Fibroblast of skin of right biceps (primary cell): ENCODE measurements at regions not wholly inside any gene's neighbourhood (a gene's known extent, or its start where the extent isn't known, plus 50 kb on each side); places are given as distances from the start of the nearest gene placed in this dataset.

Source experiments
- DNase-seq: peaks from one replicate; pipeline ENCODE4 v3.0.0-alpha.2; 2013

DNA sequence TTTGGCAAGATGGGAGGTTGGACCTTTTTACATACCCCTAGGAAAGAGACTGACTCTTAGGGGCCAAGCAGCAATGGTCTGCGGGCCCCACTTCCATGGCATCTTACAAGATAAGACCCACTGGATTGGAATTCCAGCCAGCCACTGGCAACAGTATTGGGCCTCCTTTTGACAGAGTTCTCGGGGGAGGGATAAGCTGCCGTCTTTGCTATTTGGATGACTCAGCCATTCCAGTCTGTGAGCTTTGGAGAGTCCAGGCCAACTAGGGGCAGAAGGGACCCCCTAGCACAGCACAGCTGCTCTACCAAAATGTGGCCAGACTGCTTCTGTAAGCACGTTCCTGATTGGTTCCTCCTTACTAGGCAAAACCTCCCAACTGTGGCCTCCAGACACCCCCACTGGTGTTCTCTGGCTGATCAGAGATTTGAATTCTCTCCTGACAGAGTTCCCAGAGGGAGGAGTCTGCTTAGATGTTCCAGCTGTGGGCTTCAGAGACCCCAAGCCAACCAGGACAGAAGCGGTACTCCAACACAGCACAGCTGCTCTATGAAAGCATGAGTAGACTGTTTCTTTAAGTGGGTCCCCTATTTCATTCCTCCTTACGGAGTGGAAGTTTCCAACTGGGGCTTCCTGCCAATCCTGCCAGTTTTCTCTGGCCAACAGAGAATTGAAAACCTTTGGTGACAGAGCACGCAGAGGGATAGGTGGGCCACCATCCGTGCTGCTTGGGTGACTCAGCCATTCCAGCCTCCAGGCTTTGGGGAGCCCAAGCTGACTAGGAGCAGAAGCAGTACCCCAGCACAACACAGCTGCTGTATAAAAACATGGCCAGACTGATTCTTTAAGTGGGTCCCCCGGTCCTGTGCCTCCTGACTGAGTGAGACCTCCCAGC is 672.1 kb upstream of the RIOK2 start:
- DNase-seq = peak; percentile 84

GRCh38 chr5:97874491-97874890 is 691.4 kb upstream of the RIOK2 start:
- peak; percentile 18 for DNase-seq

- DNase-seq = no peak
Measured at GRCh38 chr5:97876272-97876671, 693.2 kb upstream of the RIOK2 start.

- no peak for DNase-seq
Measured at GRCh38 chr5:97877588-97877987, 694.5 kb upstream of the RIOK2 start.

GRCh38 chr5:97888439-97888838 is 705.4 kb upstream of the RIOK2 start:
- no peak for DNase-seq

GRCh38 chr5:97891971-97892370 is 708.9 kb upstream of the RIOK2 start:
- DNase-seq = no peak

DNA sequence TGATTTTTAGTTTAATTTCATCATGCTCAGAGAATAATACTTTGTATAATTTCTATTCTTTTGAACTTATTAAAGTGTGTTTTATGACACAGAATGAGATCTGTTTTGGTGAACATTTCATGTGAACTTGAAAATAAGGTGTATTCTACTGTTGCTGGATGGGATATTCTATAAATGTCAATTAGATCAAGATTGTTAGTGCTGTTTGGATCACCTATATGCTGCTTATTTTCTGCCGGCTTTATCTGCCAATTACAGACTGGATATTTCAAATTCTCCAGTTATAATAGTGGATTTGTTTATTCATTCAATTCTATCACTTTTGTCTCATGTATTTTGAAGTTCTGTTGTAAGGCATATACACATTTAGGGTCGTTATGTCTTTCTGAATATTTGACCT is 720.7 kb upstream of the RIOK2 start:
- DNase-seq = no peak

GRCh38 chr5:97906135-97906534 is 723.1 kb upstream of the RIOK2 start:
- DNase-seq = no peak

DNA sequence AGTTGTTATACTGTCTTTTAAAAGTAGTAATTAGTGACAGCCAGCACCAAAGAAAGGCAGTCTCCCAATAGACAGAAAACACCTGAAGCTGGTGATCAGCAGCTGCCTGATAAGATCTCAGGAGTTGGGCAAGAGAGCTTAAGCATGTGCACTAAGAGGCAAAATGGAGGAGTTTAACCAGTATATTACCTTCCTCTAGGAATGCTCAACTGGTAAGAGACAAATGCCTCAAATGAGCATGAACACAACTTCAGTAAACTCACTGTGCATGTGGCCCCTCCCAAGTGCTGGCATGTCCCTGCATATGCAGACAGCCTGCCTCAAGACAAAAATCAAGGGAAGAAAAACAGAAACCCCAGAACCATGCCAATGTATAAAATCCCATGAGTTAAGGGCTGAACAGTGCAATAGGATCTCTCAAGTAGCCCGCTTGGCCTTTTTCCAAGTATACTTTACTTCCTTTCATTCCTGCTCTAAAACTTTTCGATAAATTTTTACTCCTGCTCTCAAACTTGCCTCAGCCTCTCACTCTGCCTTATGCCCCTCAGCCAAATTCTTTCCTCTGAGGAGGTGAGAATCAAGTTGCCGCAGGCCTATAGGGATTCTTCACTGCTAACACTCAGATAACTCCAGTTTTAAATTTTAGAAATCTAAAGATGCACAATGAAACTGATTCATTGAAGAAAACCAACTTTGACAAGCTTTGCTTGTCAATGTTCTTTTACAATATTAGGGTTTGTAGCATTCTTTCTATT is 724.8 kb upstream of the RIOK2 start:
- no peak for DNase-seq

DNA sequence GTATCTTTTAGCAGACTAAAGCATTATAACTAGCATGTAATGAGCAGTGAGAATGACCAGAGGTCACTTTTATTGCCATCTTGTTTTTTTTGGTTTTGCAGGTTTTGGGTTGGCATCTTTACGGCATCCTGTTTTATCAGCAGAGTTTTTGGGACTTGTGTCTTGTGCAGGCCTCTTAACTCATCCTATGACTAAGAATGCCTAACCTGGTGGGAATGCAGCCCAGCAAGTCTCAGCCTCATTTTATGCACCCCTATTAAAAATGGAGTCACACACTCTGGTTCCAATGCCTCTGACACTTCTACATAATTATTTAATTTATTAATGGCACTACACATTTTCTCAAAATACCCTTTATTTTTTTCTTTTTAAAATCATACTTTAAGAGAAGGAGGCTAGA is 726.5 kb upstream of the RIOK2 start:
- no peak for DNase-seq

DNA sequence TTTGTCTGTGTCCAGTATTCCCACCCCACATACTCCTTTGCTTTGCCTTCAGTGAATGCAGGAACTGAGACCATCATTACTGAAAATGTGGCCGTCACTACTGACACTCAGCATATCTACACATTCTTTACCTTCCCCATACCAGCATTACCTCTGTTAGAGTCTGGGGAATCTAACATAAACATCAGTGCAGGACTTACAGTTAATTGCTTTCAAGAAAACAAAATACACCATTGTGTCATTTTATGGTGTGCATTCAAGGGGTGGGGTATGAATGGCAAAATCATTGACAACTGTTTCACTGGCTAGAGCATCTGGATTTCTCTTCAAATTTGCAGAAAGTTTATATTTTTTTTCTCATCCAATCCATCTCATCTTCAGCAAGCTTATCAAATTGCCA is 731.4 kb upstream of the RIOK2 start:
- DNase-seq = no peak

DNA sequence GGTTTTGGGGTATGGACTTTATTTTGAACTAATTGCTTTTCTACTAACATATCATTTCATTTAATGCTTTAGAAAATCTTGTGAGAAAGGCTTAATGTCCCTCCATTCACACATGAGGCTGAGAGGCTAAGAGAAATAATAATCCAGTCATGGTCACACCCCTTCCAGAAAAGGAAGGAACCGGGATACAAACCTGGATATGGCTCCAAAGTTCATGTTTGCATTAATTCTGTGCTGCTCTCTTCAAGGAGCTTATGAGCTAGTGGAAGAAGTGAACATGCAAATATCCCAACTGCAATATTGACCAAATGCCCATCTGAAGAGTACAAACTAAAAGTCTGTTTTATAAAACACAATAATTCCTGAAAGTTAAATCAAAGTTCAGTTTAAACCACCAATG is 732.1 kb upstream of the RIOK2 start:
- no peak for DNase-seq

DNA sequence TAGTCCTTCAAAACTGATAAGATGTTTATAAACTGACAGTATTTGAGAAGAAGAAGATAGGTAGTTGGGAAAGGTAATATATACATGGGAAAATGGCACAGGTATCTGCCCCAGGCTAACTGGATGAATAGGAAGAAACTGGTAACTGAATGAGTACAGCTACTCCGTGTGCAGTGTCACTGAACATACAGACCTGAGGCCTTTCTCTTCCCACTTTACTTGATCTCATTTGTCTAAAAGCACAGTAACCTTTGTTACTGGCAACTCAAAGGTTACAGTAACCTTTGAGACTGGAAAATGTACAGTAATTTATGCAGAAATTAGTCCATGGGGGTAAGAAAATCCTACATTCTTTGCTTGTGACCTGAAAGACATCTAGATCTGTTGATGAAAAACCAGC is 735.0 kb upstream of the RIOK2 start:
- DNase-seq = no peak

GRCh38 chr5:97918620-97919019 is 735.6 kb upstream of the RIOK2 start:
- no peak for DNase-seq

GRCh38 chr5:97919719-97920118 is 736.7 kb upstream of the RIOK2 start:
- no peak for DNase-seq

- no peak for DNase-seq
Measured at GRCh38 chr5:97922776-97923175, 739.7 kb upstream of the RIOK2 start.

- no peak for DNase-seq
Measured at GRCh38 chr5:97923496-97923895, 740.4 kb upstream of the RIOK2 start.

GRCh38 chr5:97923997-97924396 is 741.0 kb upstream of the RIOK2 start:
- no peak for DNase-seq

DNA sequence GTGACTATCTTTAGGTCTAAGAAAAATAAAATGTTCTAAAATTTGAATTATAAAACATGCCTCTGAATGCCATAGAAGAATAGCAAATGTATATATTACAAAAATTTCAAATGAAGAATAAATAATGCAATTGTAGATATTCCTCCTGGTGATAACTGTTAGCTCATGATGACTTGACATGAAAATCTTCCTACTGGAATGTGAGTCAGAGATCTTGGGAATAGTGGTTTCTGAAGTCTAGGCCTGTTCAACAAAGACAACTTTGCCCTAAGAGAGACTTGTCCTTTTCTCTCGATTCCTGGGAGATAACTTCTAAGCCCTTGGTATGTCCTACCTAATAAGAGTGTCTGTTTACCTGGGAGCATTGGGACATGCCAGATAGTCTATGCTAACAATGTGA is 746.3 kb upstream of the RIOK2 start:
- DNase-seq = peak; percentile 22

GRCh38 chr5:97931829-97932228 is 748.8 kb upstream of the RIOK2 start:
- no peak for DNase-seq

DNA sequence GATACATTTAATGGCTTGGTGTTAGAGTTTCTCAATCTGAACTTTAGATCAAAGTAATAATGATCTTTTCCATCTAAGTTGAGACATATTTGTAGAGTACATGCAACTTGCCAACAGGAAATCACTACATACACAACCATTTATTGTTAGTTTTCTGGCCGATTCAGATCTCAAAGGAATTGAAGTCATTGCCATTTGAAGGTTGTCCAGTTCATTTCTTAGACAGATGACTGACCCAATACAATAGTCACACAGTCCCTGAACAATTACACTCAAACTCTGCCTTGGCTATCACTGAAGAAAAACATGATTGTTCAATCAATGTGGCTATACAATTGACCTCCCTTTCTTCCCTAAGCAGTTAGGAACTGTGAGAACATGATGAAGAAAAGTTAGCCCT is 753.2 kb upstream of the RIOK2 start:
- DNase-seq = no peak

GRCh38 chr5:97937846-97938245 is 754.8 kb upstream of the RIOK2 start:
- DNase-seq = no peak

- DNase-seq = no peak
Measured at GRCh38 chr5:97943036-97943435, 760.0 kb upstream of the RIOK2 start.

- DNase-seq = no peak
Measured at GRCh38 chr5:97951139-97951538, 768.1 kb upstream of the RIOK2 start.
